Panc1 (cell line): ENCODE measurements at regions not wholly inside any gene's neighbourhood (a gene's known extent, or its start where the extent isn't known, plus 50 kb on each side); places are given as distances from the start of the nearest gene placed in this dataset.

Source experiments
- ATAC-seq: fragments of 200-7000 bp; cut with Tn5 transposase; 2 replicates; pipeline ENCODE4 v1.9.1; 2020; ENCODE audit warnings: mild to moderate bottlenecking, moderate library complexity
- BruUV-seq: library from RNA; stranded (reverse); fragments of 400-500 nt; replicated peaks from 2 replicates; lab custom pipeline; 2021; lab: Mats Ljungman, UMichigan
- CTCF ChIA-PET: fragments of 300-600 bp; sonication (Branson Sonifier 250); formaldehyde crosslinking; loops from one replicate; lab custom pipeline; 2022; ENCODE audit warnings: antibody characterized with exemption; lab: Charles Lee
- POLR2A ChIA-PET: fragments of 300-600 bp; sonication (Branson Sonifier 250); formaldehyde crosslinking; loops from one replicate; lab custom pipeline; 2022; ENCODE audit warnings: antibody characterized with exemption; lab: Charles Lee
- DNase-seq: peaks from one replicate; pipeline ENCODE4 v3.0.0-alpha.2; 2010; ENCODE audit warnings: low read depth, low spot score
- H3K27ac ChIP-seq: 2 replicates; pipeline ENCODE4 v1.5.1; 2011; ENCODE audit warnings: mild to moderate bottlenecking, low read length, inconsistent platforms
- H3K27me3 ChIP-seq: fragments of 200-500 bp; sonication (Bioruptor generic); 2 replicates; pipeline ENCODE4 v1.6.0; 2014; ENCODE audit warnings: low read length, inconsistent platforms; ENCODE audit not compliant: control insufficient read depth, insufficient read depth
- H3K36me3 ChIP-seq: fragments of 200-500 bp; sonication (Bioruptor generic); 2 replicates; pipeline ENCODE4 v1.5.1; 2014; ENCODE audit warnings: inconsistent platforms, mild to moderate bottlenecking, low read length, moderate library complexity; ENCODE audit not compliant: control insufficient read depth, insufficient read depth
- H3K4me1 ChIP-seq: 2 replicates; pipeline ENCODE4 v1.5.1; 2011; ENCODE audit warnings: inconsistent platforms, mild to moderate bottlenecking, low read length, moderate library complexity; ENCODE audit not compliant: control insufficient read depth, insufficient read depth
- H3K4me3 ChIP-seq, 2 experiments: 2 replicates each; pipeline ENCODE4 v1.5.1; 2011 to 2012; ENCODE audit warnings: low read depth in 2 of 2, low read length in 2 of 2, mild to moderate bottlenecking in 2 of 2, inconsistent platforms in 1 of 2, moderate library complexity in 1 of 2
- H3K9me3 ChIP-seq: fragments of 200-500 bp; sonication (Bioruptor generic); 2 replicates; pipeline ENCODE4 v1.5.1; 2014; ENCODE audit warnings: low read depth, mild to moderate bottlenecking, inconsistent platforms, low read length, moderate library complexity; ENCODE audit not compliant: control insufficient read depth, insufficient read depth
- POLR2AphosphoS5 ChIP-seq: IDR thresholded peaks from 2 replicates; pipeline ENCODE4 v1.6.1; 2012; ENCODE audit warnings: mild to moderate bottlenecking, low read depth, low read length, moderate library complexity
- SIN3A ChIP-seq: IDR thresholded peaks from 2 replicates; pipeline ENCODE4 v1.6.1; 2012; ENCODE audit warnings: low read depth, mild to moderate bottlenecking, low read length, moderate library complexity, borderline replicate concordance; ENCODE audit not compliant: insufficient read depth
- TCF7L2 ChIP-seq: IDR thresholded peaks from 2 replicates; pipeline ENCODE4 v1.6.1; 2011; ENCODE audit warnings: mild to moderate bottlenecking, low read depth, low read length, inconsistent platforms
- in situ Hi-C: cut with HindIII; loops from 2 replicates; pipeline ENCODE4 v1.10.0; 2016; ENCODE audit warnings: low sequenced_read_pairs, low pct_unique_long_range_greater_than_20kb
- intact Hi-C: fragments of 100-400 bp; cut with micrococcal nuclease; formaldehyde crosslinking; loops from one replicate; pipeline ENCODE4 v1.10.0; 2022; ENCODE audit not compliant: unreplicated experiment
- TF ChIP-seq, protein P1 (sequence below): fragments of 450-650 bp; IDR thresholded peaks from 2 replicates; pipeline ENCODE4 v1.5.1; 2017; ENCODE audit warnings: mild to moderate bottlenecking
- TF ChIP-seq, protein P2 (sequence below), 2 experiments: IDR thresholded peaks; 2 replicates each; pipeline ENCODE4 v1.6.1; 2011 to 2012; ENCODE audit warnings: low read depth in 2 of 2, control low read depth in 1 of 2, low read length in 1 of 2, mild to moderate bottlenecking in 1 of 2, moderate library complexity in 1 of 2; ENCODE audit not compliant: insufficient read depth in 1 of 2

DNA sequence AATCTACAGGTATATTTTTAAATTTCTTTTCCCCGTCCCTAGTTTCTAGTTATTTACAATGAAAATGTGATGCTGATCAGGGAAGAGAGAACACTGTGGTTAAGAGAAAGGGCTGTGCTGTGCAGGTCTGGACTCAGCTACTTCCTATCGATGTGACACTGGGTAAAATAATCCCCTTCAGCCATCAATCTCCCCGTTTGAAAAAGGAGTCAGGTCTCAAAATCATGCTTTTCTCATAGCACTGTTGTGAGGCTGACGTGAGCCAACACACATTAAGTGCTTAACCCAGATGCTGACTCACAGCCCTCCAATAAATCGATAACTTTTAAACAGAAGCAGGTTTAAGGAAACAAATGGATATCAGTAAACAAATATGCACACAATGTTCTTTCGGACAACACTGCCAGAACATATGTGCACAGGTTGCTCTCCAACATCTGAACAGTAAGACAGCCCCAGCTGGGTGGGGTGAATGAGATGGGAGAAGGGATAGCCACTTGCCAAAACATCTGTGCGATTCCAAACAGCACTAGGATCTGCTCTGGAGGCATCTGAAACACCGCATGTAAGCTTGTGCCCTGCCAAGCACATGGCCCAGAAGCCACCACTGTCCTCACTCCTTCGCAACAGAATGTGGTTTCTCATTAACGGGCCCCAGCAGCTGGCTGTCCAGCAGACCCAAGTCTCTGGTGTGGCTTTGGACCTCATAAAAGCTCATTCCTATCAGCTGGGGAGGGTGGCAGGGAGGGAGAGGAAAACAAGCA is 143.2 kb upstream of the PRICKLE2 start:
- H3K4me1 ChIP-seq, result no peaks in the 10 kb centered on the region
- no peak for DNase-seq
- no peaks in the 10 kb centered on the region for H3K27me3 ChIP-seq
- BruUV-seq, result no TSS peak
- ATAC-seq, result no peak
- H3K9me3 ChIP-seq, result no peaks in the 10 kb centered on the region
- POLR2A ChIA-PET, result no interaction called here
- H3K4me3 ChIP-seq, result no peak overlapping the region
- CTCF ChIA-PET, result no interaction called here
- intact Hi-C loops (no loop called here), in situ Hi-C loops (no loop called here)
- no peaks in the 10 kb centered on the region for H3K36me3 ChIP-seq
- TF ChIP-seq, protein P1, sequence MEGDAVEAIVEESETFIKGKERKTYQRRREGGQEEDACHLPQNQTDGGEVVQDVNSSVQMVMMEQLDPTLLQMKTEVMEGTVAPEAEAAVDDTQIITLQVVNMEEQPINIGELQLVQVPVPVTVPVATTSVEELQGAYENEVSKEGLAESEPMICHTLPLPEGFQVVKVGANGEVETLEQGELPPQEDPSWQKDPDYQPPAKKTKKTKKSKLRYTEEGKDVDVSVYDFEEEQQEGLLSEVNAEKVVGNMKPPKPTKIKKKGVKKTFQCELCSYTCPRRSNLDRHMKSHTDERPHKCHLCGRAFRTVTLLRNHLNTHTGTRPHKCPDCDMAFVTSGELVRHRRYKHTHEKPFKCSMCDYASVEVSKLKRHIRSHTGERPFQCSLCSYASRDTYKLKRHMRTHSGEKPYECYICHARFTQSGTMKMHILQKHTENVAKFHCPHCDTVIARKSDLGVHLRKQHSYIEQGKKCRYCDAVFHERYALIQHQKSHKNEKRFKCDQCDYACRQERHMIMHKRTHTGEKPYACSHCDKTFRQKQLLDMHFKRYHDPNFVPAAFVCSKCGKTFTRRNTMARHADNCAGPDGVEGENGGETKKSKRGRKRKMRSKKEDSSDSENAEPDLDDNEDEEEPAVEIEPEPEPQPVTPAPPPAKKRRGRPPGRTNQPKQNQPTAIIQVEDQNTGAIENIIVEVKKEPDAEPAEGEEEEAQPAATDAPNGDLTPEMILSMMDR, result no peak
- TF ChIP-seq, protein P2, sequence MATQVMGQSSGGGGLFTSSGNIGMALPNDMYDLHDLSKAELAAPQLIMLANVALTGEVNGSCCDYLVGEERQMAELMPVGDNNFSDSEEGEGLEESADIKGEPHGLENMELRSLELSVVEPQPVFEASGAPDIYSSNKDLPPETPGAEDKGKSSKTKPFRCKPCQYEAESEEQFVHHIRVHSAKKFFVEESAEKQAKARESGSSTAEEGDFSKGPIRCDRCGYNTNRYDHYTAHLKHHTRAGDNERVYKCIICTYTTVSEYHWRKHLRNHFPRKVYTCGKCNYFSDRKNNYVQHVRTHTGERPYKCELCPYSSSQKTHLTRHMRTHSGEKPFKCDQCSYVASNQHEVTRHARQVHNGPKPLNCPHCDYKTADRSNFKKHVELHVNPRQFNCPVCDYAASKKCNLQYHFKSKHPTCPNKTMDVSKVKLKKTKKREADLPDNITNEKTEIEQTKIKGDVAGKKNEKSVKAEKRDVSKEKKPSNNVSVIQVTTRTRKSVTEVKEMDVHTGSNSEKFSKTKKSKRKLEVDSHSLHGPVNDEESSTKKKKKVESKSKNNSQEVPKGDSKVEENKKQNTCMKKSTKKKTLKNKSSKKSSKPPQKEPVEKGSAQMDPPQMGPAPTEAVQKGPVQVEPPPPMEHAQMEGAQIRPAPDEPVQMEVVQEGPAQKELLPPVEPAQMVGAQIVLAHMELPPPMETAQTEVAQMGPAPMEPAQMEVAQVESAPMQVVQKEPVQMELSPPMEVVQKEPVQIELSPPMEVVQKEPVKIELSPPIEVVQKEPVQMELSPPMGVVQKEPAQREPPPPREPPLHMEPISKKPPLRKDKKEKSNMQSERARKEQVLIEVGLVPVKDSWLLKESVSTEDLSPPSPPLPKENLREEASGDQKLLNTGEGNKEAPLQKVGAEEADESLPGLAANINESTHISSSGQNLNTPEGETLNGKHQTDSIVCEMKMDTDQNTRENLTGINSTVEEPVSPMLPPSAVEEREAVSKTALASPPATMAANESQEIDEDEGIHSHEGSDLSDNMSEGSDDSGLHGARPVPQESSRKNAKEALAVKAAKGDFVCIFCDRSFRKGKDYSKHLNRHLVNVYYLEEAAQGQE (IDR thresholded peaks at IDR 0.05; ENCODE audit: insufficient read depth in 1 of 2, low read depth in 2 of 2, low read length in 1 of 2), result no peak
- no peak for TF ChIP-seq POLR2AphosphoS5
- TF ChIP-seq TCF7L2, result no peak
- TF ChIP-seq SIN3A, result no peak
- H3K27ac ChIP-seq, result no peak overlapping the region

DNA sequence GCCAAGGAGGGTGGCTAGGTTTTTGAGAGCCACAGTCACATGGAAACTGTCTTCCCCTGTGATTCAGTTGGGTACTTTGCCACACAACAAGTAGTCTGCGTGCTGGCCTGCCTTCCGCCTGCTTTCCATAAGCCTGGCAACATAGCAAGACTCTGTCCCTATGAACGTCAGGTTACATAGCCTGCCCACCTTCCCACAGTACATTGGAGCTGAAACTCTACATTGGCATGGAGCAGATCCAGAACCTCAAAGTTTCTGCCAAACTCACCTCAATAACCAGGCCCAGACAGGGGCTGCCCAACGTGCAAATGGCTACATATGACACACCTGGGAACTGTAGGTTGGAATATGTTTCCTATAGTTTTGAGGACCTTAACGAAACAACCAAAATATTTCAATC is 140.6 kb upstream of the PRICKLE2 start:
- Histone ChIP-seq H3K27ac (no peak overlapping the region), H3K36me3 (no peaks in the 10 kb centered on the region), H3K4me1 (no peaks in the 10 kb centered on the region), H3K9me3 (no peaks in the 10 kb centered on the region), H3K27me3 (no peaks in the 10 kb centered on the region), H3K4me3 (no peak overlapping the region)
- no TSS peak for BruUV-seq
- intact Hi-C loops, result no loop called here
- POLR2A ChIA-PET, result no interaction called here
- TF ChIP-seq, protein P1, result no peak
- TF ChIP-seq TCF7L2, result no peak
- no peak for TF ChIP-seq POLR2AphosphoS5
- TF ChIP-seq SIN3A, result no peak
- TF ChIP-seq, protein P2 (IDR thresholded peaks at IDR 0.05; ENCODE audit: insufficient read depth in 1 of 2, low read depth in 2 of 2, low read length in 1 of 2), result no peak
- DNase-seq (no peak), ATAC-seq (no peak)
- CTCF ChIA-PET, result no interaction called here
- in situ Hi-C loops, result no loop called here
